ENCODE measurements at regions not wholly inside any gene's neighbourhood (a gene's known extent, or its start where the extent isn't known, plus 50 kb on each side); places are given as distances from the start of the nearest gene placed in this dataset.

DNA sequence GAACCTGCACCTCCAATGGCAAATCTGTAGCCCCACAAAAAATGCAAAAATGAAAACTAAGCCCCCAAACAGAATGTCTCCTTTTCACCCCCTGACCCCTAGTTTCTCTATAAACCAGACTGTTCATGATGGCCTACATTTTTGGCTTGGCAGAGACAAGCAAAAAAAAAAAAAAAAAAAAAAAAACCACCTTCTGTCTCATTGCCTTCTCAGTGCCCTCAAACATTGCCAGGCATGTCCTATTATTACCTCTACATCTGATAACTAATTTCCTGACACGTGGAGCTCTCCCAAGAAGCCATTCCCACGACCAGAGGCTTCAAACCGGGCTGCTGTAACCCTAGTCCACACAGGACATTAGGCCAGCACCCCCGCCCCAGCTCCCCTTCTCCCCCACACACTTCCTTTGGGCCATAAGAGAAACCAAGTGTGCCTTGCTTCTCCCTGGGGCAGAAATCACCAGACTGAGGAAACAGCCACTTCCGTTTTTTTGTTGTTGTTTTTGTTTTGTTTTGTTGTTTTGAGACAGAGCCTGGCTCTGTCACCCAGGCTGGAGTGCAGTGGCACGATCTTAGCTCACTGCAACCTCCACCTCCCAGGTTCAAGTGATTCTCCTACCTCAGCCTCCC is 65.4 kb downstream of the GPR6 start:
- Mint-ChIP-seq H3K4me1 (peaks cover 12% of the 10 kb centered on the region), H3K36me3 (ENCODE audit: insufficient read depth) (no peaks in the 10 kb centered on the region), H3K4me3 (no peak overlapping the region), H3K27me3 (peaks cover 10% of the 10 kb centered on the region), H3K27ac (ENCODE audit: low read depth) (no peak overlapping the region), H3K9me3 (no peaks in the 10 kb centered on the region)
- ATAC-seq (replicated peaks; ENCODE audit: extremely low read depth, poor library complexity, severe bottlenecking) (no peak), DNase-seq (ENCODE audit: low spot score in 2 of 2) (no peak)

DNA sequence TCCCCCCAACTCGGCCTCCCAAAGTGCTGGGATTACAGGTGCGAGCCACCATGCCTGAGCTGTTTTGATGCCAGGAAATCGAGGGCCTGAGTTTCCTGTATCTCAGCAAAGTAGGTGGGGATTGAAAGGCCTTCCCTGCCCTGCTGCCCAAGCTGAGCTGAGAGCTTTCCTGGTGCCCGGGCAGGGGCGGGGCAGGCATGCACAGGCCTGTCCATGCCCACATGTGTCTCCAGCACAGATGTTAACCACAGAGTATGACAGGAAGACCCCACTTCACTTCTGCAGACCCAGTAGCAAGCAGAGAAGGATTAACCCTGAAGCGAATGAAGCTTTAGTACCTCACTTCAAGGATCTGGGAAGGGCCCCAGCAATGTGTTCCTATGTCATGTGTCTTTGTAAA is 66.0 kb downstream of the GPR6 start:
- DNase-seq (ENCODE audit: low spot score in 2 of 2) = no peak
- no peak overlapping the region for H3K4me3 Mint-ChIP-seq
- H3K36me3 Mint-ChIP-seq (ENCODE audit: insufficient read depth) = no peaks in the 10 kb centered on the region
- H3K27me3 Mint-ChIP-seq = peaks cover 10% of the 10 kb centered on the region
- H3K27ac Mint-ChIP-seq (ENCODE audit: low read depth) = no peak overlapping the region
- no peaks in the 10 kb centered on the region for H3K9me3 Mint-ChIP-seq
- ATAC-seq (replicated peaks; ENCODE audit: extremely low read depth, poor library complexity, severe bottlenecking) = no peak
- H3K4me1 Mint-ChIP-seq = peaks cover 11% of the 10 kb centered on the region

DNA sequence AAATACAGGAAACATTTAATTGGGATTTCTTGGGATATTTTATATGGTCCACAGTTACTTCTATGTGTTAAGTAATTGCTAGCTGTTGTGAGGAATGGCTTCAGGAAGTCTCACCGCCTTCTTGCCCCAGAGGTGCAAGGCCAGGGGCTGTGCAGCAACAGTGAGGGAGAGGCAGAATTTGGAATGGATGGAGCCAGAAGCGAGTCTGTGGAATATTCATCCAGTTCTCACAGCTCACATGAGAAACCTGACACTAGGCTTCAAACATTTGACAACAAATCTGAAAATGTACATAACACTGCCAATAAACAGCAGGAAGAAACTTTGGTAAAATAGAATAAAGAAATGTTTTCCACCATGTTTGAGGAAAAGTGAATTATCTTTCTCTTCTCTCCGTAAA is 66.5 kb downstream of the GPR6 start:
- peaks cover 6% of the 10 kb centered on the region for H3K4me1 Mint-ChIP-seq
- H3K27me3 Mint-ChIP-seq = peaks cover 10% of the 10 kb centered on the region
- H3K36me3 Mint-ChIP-seq (ENCODE audit: insufficient read depth) = no peaks in the 10 kb centered on the region
- ATAC-seq (replicated peaks; ENCODE audit: extremely low read depth, poor library complexity, severe bottlenecking) (no peak), DNase-seq (ENCODE audit: low spot score in 2 of 2) (no peak)
- no peak overlapping the region for H3K4me3 Mint-ChIP-seq
- no peaks in the 10 kb centered on the region for H3K9me3 Mint-ChIP-seq
- no peak overlapping the region for H3K27ac Mint-ChIP-seq (ENCODE audit: low read depth)

DNA sequence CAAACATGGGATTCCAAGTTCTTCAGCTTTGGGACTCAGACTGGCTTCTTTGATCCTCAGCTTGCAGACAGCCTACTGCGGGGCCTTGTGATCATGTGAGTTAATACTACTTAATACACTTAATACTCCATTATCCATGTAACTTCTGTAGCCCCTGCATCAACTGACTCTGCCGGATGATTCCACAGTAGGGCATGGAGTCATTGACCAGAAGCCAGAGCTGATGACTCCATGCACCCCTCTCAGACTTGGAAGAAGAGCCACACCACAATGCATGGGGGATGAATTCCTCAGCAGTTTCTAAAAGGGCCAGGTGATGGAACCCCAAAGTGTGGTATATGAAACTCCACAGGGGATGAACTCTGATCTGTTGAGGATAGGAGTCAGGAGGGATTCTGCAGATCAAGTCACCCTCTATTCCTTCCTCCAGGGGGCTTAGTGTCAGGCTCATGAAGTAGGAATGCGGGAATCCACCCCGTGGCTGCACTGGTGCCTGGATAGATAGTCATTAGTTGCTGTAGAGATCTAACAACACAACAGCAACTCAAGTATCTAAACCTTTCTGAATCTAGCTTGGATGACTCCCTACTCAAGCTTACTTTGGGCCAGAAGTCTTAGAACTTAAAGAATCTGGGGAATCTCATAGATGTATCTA is 70.2 kb downstream of the GPR6 start:
- no peaks in the 10 kb centered on the region for H3K9me3 Mint-ChIP-seq
- H3K4me1 Mint-ChIP-seq = no peaks in the 10 kb centered on the region
- ATAC-seq (replicated peaks; ENCODE audit: extremely low read depth, poor library complexity, severe bottlenecking) (no peak), DNase-seq (ENCODE audit: low spot score in 2 of 2) (no peak)
- peaks cover 2% of the 10 kb centered on the region for H3K36me3 Mint-ChIP-seq (ENCODE audit: insufficient read depth)
- no peak overlapping the region for H3K4me3 Mint-ChIP-seq
- no peak overlapping the region for H3K27ac Mint-ChIP-seq (ENCODE audit: low read depth)
- peaks cover 40% of the 10 kb centered on the region for H3K27me3 Mint-ChIP-seq

DNA sequence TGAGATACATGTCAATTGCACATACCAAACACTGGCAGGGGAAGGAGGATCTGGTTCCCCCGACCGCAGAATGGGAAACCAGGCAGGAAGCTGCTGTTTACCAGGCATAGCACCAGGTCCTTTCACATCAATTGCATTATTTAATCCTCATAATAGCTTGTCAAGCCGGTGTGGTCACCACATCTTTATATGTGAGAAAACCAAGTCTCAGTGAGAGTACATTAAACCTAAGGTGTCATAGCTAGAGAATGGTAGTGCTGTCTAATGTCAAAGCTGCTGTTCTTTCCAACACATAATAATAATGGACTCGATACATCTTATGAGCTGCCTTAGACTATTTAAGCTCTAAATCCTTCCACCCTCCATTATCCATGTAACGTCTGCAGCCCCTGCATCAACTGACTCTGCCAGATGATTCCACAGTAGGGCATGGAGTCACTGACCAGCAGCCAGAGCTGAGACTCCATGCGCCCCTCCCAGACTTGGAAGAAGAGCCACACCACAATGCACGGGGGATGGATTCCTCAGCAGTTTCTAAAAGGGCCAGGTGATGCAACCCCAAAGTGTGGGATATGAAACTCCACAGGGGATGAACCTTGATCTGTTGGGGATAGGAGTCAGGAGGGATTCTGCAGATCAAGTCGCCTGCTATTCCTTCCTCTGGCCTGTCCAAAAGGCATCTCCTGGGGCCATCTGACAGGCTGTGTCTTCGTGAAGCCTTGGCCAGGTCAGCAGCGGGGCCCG is 71.8 kb downstream of the GPR6 start:
- Mint-ChIP-seq H3K36me3 (ENCODE audit: insufficient read depth) (peaks cover 2% of the 10 kb centered on the region), H3K4me3 (no peak overlapping the region), H3K27me3 (peaks cover 49% of the 10 kb centered on the region), H3K4me1 (no peaks in the 10 kb centered on the region), H3K27ac (ENCODE audit: low read depth) (no peak overlapping the region), H3K9me3 (no peaks in the 10 kb centered on the region)
- DNase-seq (ENCODE audit: low spot score in 2 of 2) = no peak
- no peak for ATAC-seq (replicated peaks; ENCODE audit: extremely low read depth, poor library complexity, severe bottlenecking)

All from central memory CD8-positive, alpha-beta T cell (primary cell).